Omental fat pad (tissue), 3 donors: ENCODE measurements at regions not wholly inside any gene's neighbourhood (a gene's known extent, or its start where the extent isn't known, plus 50 kb on each side); places are given as distances from the start of the nearest gene placed in this dataset.

Source experiments
- ATAC-seq: fragments of 150-250 bp; one replicate; pipeline ENCODE4 v1.9.1; 2016; ENCODE audit warnings: mild to moderate bottlenecking, moderate library complexity; ENCODE audit not compliant: low FRiP score
- DNase-seq: peaks from one replicate; pipeline ENCODE4 v3.0.0-alpha.2; 2019; ENCODE audit warnings: low spot score
- CTCF ChIP-seq, 3 donors: fragments of 450-650 bp; IDR thresholded peaks; one replicate each; pipeline ENCODE4 v1.5.1; 2016 to 2017; ENCODE audit warnings: antibody characterized with exemption in 3 of 3, mild to moderate bottlenecking in 3 of 3, moderate library complexity in 2 of 3

- ATAC-seq (no peak), DNase-seq (no peak)
- no peak for TF ChIP-seq CTCF (IDR thresholded peaks at IDR 0.05)
Measured at GRCh38 chr1:4277598-4277997, 376.8 kb upstream of the AJAP1 start.

DNA sequence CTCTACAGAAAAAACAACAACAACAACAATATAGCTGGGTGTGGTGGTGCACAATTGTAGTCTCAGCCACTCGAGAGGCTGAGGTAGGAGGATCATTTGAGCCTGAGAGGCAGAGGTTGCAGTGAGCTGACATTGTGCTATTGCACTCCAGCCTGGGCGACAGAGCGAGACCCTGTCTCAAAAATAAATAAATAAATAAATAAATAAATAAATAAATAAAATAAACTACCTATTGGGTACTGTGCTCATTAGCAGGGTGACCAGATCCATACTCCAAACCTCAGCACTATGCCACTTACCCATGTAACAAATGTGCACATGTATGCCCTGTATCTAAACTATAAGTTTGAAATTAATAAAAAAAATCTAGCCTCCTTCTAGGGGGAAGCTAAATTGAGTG lies 369.4 kb upstream of the AJAP1 start:
- TF ChIP-seq CTCF (IDR thresholded peaks at IDR 0.05) = no peak
- no peak for DNase-seq
- ATAC-seq = no peak

GRCh38 chr1:4292861-4293260 lies 361.5 kb upstream of the AJAP1 start:
- no peak for TF ChIP-seq CTCF (IDR thresholded peaks at IDR 0.05)
- ATAC-seq (no peak), DNase-seq (no peak)

DNA sequence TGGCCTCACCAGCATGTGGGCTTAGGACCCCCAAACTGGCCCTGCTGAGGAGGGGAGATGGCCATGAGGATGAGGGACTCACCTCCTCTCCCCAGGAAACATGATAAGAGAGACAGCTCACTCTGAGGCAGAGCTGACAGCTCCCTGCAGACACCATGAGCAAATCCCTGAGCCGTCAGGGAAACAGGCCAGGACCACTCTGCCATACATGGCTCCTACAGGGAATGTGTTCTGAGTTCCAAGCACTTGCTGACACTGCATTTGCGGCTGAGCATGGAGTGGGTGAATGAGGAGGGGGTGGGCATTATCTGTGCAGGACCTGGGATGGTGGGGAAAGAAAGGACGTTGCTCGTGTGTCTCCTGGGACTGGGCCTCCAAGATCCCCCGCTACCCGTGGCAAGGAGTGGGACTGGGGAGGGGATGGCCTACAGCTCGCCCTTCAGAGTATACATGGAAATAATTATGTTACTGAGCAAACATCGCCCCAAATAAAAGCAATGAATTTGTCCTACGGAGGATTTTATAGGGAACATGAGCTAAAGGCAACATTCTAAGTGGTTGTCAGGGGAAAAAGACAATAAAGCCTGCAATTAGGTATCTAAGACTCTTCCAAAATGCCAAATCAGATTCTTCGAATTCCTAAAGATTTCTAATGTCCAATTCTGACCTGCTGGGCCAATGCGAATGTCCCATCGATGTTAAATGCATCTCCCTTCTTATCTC lies 355.9 kb upstream of the AJAP1 start:
- no peak for DNase-seq
- ATAC-seq = no peak
- no peak for TF ChIP-seq CTCF (IDR thresholded peaks at IDR 0.05)

- no peak for DNase-seq
- no peak for TF ChIP-seq CTCF (IDR thresholded peaks at IDR 0.05)
- no peak for ATAC-seq
Measured at GRCh38 chr1:4301007-4301406, 353.4 kb upstream of the AJAP1 start.

GRCh38 chr1:4303303-4303702 lies 351.1 kb upstream of the AJAP1 start:
- no peak for DNase-seq
- no peak for TF ChIP-seq CTCF (IDR thresholded peaks at IDR 0.05)
- ATAC-seq = no peak

GRCh38 chr1:4305526-4306301 lies 348.7 kb upstream of the AJAP1 start:
- ATAC-seq = no peak
- no peak for DNase-seq
- no peak for TF ChIP-seq CTCF (IDR thresholded peaks at IDR 0.05)
